ENCODE measurements at regions not wholly inside any gene's neighbourhood (a gene's known extent, or its start where the extent isn't known, plus 50 kb on each side); places are given as distances from the start of the nearest gene placed in this dataset.

DNA sequence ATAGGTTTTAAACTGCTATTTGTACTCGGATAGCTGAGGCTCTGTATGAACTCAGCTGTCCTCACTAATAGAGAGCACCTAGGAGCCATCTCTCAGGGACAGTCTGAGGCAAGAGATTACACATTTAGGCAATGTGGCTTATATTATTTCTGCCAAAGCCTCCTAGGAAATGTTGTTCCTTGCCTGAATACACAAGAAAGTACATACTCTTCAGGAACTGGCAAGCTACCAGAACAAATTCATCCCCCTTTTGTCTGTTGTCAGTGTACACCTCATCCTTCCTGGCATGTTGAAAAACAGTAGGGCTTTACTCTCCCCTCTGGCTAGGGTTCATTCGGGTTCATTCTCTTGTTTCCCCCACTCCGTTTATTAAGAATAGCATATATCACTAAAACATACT is 615.9 kb upstream of the FAT3 start:
- TF ChIP-seq, protein P1, sequence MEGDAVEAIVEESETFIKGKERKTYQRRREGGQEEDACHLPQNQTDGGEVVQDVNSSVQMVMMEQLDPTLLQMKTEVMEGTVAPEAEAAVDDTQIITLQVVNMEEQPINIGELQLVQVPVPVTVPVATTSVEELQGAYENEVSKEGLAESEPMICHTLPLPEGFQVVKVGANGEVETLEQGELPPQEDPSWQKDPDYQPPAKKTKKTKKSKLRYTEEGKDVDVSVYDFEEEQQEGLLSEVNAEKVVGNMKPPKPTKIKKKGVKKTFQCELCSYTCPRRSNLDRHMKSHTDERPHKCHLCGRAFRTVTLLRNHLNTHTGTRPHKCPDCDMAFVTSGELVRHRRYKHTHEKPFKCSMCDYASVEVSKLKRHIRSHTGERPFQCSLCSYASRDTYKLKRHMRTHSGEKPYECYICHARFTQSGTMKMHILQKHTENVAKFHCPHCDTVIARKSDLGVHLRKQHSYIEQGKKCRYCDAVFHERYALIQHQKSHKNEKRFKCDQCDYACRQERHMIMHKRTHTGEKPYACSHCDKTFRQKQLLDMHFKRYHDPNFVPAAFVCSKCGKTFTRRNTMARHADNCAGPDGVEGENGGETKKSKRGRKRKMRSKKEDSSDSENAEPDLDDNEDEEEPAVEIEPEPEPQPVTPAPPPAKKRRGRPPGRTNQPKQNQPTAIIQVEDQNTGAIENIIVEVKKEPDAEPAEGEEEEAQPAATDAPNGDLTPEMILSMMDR (conservative IDR thresholded peaks at IDR 0.05; ENCODE audit: low read depth, low read length), result no peak
- TF ChIP-seq EZH2 (IDR thresholded peaks at IDR 0.05; ENCODE audit: low read length, unreplicated experiment) (no peak), EZH2phosphoT487 (IDR thresholded peaks at IDR 0.05; ENCODE audit: borderline replicate concordance, low read length) (no peak)
